ENCODE measurements at regions not wholly inside any gene's neighbourhood (a gene's known extent, or its start where the extent isn't known, plus 50 kb on each side); places are given as distances from the start of the nearest gene placed in this dataset.

DNA sequence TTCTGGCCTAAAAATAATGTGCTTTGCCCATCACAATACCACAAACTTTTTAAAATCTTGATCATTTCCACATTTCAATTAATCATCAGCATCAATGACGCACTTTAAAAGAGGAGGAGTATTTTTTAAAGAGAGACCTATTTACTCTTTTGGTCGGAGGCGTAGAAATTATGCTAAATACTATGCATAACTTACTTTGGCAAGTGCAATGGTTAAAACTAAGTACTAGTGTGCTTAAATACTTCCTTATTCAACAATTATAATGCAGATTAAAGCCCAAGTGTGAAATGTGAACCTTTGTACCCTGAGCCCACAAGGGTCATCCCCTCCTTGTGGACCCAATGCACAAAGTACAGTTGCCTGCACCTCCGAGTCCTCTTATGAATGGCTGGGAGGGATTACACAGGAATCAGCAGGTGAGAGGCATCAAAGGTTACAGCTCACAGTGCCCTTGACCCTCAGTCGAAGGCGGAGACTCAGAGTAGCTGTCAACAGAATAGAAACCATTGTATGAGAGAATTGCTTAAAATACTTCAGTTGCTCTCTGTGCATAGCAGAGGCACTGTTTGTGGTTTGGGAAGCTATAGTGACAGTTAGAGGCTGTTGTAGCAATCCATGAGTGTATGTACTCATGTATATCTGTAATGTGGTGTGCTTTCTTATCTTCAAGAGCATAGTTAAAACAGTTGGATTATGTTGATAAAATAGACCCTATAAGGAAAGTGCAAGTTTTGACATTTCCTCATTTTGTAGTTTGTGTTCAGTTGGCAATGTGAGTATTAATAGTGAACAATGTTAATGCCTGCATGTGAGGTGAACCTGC is 151.7 kb upstream of the ITGA4 start:
- ATAC-seq = no peak
- Histone ChIP-seq H3K9me3 (no peaks in the 10 kb centered on the region), H3K36me3 (replicated peaks in 1 of 2; ENCODE audit: insufficient read depth in 1 of 2, low read depth in 2 of 2) (no peaks in the 10 kb centered on the region), H3K27ac (peak overlapping the region in 1 of 4 donors; percentile 3), H3K27me3 (no peaks in the 10 kb centered on the region), H3K4me1 (no peaks in the 10 kb centered on the region), H3K4me3 (no peak overlapping the region)
- peak in 1 of 4 donors; percentile 6 for DNase-seq
- WGBS, 2 donors = 40 to 41% methylated on average over 6 of the region's 6 CpGs
- intact Hi-C loops (cut with DNase I) = no loop called here
- TF ChIP-seq, protein P1, sequence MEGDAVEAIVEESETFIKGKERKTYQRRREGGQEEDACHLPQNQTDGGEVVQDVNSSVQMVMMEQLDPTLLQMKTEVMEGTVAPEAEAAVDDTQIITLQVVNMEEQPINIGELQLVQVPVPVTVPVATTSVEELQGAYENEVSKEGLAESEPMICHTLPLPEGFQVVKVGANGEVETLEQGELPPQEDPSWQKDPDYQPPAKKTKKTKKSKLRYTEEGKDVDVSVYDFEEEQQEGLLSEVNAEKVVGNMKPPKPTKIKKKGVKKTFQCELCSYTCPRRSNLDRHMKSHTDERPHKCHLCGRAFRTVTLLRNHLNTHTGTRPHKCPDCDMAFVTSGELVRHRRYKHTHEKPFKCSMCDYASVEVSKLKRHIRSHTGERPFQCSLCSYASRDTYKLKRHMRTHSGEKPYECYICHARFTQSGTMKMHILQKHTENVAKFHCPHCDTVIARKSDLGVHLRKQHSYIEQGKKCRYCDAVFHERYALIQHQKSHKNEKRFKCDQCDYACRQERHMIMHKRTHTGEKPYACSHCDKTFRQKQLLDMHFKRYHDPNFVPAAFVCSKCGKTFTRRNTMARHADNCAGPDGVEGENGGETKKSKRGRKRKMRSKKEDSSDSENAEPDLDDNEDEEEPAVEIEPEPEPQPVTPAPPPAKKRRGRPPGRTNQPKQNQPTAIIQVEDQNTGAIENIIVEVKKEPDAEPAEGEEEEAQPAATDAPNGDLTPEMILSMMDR (IDR thresholded peaks at IDR 0.05) = no peak
- no peak for TF ChIP-seq POLR2A (IDR thresholded peaks at IDR 0.05)

DNA sequence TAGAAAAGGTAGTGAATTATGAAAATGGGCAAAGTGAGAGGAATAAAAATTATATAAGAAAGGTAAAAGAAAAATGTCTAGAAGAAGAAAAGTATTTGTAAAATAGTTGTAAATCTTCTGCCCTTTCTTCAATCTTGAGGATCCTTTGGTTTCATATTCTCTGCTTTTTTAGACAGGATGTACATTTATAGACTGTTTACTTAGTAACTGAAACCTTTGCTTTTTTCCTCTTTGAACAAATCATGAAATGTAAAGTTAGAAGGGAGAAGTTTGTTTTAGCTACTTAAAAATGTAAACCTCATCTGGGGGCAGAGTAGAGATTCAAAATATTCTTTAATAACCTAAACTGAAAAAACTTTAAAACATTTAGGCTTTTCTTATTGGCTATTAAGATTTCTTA is 150.4 kb upstream of the ITGA4 start:
- Histone ChIP-seq H3K27me3 (no peaks in the 10 kb centered on the region), H3K36me3 (replicated peaks in 1 of 2; ENCODE audit: insufficient read depth in 1 of 2, low read depth in 2 of 2) (no peaks in the 10 kb centered on the region), H3K27ac (peak overlapping the region in 1 of 4 donors; percentile 39), H3K4me1 (no peaks in the 10 kb centered on the region), H3K9me3 (no peaks in the 10 kb centered on the region), H3K4me3 (no peak overlapping the region)
- ATAC-seq = no peak
- DNase-seq = no peak
- TF ChIP-seq, protein P1 (IDR thresholded peaks at IDR 0.05) = no peak
- no peak for TF ChIP-seq POLR2A (IDR thresholded peaks at IDR 0.05)
- intact Hi-C loops (cut with DNase I) = no loop called here

DNA sequence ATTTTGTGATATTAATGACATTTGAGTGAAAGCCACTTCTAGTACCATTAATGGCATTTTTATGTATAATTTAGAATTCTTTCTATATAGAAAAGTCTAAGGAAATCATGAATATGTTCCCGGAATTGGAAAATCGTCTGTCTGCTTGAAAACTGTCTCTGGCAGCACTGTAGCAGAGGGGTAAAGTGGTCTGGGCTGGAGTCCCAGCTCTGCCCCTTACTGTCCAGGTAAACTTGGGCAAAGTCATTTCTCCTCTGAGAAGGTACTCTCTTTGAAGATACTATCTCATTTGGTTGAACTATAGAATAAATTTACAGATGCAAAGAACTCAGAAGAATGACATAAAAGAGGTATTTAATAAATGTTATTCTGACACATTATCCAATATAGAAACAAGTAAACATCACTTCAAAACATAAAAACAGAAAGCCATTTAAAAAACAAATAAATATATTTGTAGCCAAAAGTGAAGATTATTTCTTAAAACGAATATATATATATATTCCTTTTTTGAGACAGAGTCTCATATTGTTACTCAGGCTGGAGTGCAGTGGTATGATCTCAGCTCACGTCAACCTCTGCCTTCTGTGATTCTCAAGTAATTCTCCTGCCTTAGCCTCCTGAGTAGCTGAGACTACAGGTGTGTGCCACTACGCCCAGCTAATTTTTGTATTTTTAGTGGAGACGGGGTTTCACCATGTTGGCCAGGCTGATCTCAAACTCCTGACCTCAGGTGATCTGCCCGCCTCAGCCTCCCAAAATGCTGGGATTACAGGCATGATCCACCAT is 149.8 kb upstream of the ITGA4 start:
- peak overlapping the region in 1 of 4 donors; percentile 39 for H3K27ac ChIP-seq
- 64 to 70% methylated on average over 7 of the region's 7 CpGs for WGBS, 2 donors
- no peak for TF ChIP-seq POLR2A (IDR thresholded peaks at IDR 0.05)
- TF ChIP-seq, protein P1 (IDR thresholded peaks at IDR 0.05) = no peak
- intact Hi-C loops (cut with DNase I) = no loop called here
- no peak overlapping the region for H3K4me3 ChIP-seq
- H3K4me1 ChIP-seq = no peaks in the 10 kb centered on the region
- no peaks in the 10 kb centered on the region for H3K36me3 ChIP-seq (replicated peaks in 1 of 2; ENCODE audit: insufficient read depth in 1 of 2, low read depth in 2 of 2)
- H3K27me3 ChIP-seq = no peaks in the 10 kb centered on the region
- no peaks in the 10 kb centered on the region for H3K9me3 ChIP-seq
- no peak for ATAC-seq
- DNase-seq = no peak

DNA sequence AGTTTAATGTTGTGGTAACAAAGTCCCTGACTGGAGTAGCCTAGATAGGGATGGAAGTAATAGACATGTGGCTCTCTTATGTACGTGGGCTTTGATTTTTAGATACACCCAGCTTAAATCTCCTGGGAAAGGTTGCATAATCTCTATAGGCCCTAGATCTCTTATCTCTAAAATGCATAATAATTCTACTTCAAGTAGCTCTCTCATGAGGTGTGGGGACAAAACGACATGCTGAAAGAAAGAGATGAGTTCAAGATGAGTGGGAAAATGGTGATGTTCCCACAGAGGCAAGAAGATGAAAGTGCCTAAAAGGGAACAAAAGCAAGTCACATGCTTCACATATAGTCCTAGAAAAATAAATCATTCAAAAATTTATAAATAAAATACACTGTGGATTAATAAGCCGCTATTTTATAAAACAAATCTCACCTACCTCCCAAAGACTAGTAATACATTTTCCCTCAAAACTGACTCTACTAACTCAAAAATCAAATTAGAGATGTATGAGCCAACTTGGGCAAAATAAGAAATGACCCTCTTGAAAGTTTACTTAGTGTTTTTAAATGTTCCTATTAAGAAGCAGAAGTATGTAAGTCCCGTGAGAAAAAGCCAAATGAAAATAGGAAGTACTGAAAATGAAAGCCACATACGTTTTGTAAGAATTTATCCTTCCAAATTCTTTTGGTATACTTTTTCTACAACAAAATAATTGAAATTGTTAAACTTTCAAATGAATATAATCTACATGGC is 148.2 kb upstream of the ITGA4 start:
- Histone ChIP-seq H3K27me3 (no peaks in the 10 kb centered on the region), H3K36me3 (replicated peaks in 1 of 2; ENCODE audit: insufficient read depth in 1 of 2, low read depth in 2 of 2) (no peaks in the 10 kb centered on the region), H3K4me3 (no peak overlapping the region), H3K27ac (peak overlapping the region in 1 of 4 donors; percentile 26), H3K4me1 (no peaks in the 10 kb centered on the region), H3K9me3 (no peaks in the 10 kb centered on the region)
- DNase-seq = no peak
- WGBS, 2 donors = 54 to 62% methylated on average over 5 of the region's 5 CpGs
- TF ChIP-seq, protein P1 (IDR thresholded peaks at IDR 0.05) = no peak
- TF ChIP-seq POLR2A (IDR thresholded peaks at IDR 0.05) = no peak
- intact Hi-C loops (cut with DNase I) = no loop called here
- no peak for ATAC-seq
